IMR-90 (cell line): ENCODE measurements at regions not wholly inside any gene's neighbourhood (a gene's known extent, or its start where the extent isn't known, plus 50 kb on each side); places are given as distances from the start of the nearest gene placed in this dataset.
A peak's percentile ranks its signal among the peaks of the same experiment; 100 is the strongest.

ENCODE experiments used
- ATAC-seq: fragments of 200-7000 bp; cut with Tn5 transposase; 2 replicates; pipeline ENCODE4 v1.9.1; 2020; ENCODE audit warnings: low read depth, mild to moderate bottlenecking, moderate library complexity
- BruUV-seq: library from RNA; stranded (reverse); fragments of 400-500 nt; replicated peaks from 2 replicates; lab custom pipeline; 2021; lab: Mats Ljungman, UMichigan
- CTCF ChIA-PET: fragments of 300-600 bp; formaldehyde crosslinking; extraction: SDS; loops from one replicate; lab custom pipeline; 2021; ENCODE audit warnings: antibody characterized with exemption; lab: Yijun Ruan, JAX
- POLR2A ChIA-PET: fragments of 300-600 bp; sonication (Branson Sonifier 250); formaldehyde crosslinking; loops from one replicate; lab custom pipeline; 2022; ENCODE audit warnings: antibody characterized with exemption; ENCODE audit not compliant: unreplicated experiment; lab: Charles Lee
- DNase-seq: peaks from one replicate; pipeline ENCODE4 v3.0.0; 2013
- H2AFZ ChIP-seq: replicated peaks from 2 replicates; pipeline ENCODE3; 2013; ENCODE audit warnings: low read length, mild to moderate bottlenecking; ENCODE audit not compliant: poor library complexity
- H2AK5ac ChIP-seq: 2 replicates; pipeline ENCODE4 v1.6.1; 2013; ENCODE audit warnings: low read depth, low read length, inconsistent platforms
- H2AK9ac ChIP-seq: replicated peaks from 2 replicates; pipeline ENCODE3; 2013; ENCODE audit warnings: mild to moderate bottlenecking, low read depth, low read length, moderate library complexity; ENCODE audit not compliant: poor library complexity
- H2BK120ac ChIP-seq: 2 replicates; pipeline ENCODE4 v1.6.1; 2013; ENCODE audit warnings: low read depth, low read length, inconsistent platforms
- H2BK15ac ChIP-seq: 3 replicates; pipeline ENCODE4 v1.6.1; 2013; ENCODE audit warnings: low read depth, low read length, inconsistent platforms
- H2BK20ac ChIP-seq: 2 replicates; pipeline ENCODE4 v1.6.1; 2013; ENCODE audit warnings: low read depth, mild to moderate bottlenecking, inconsistent platforms, low read length, moderate library complexity
- H2BK5ac ChIP-seq: 2 replicates; pipeline ENCODE4 v1.6.1; 2013; ENCODE audit warnings: mild to moderate bottlenecking, low read depth, low read length, inconsistent platforms; ENCODE audit not compliant: poor library complexity, severe bottlenecking
- H3K14ac ChIP-seq: replicated peaks from 2 replicates; pipeline ENCODE4 v1.6.1; 2013; ENCODE audit warnings: low read depth, low read length, inconsistent platforms
- H3K18ac ChIP-seq: 2 replicates; pipeline ENCODE4 v1.6.1; 2013; ENCODE audit warnings: low read depth, low read length, control low read depth
- H3K23ac ChIP-seq: 2 replicates; pipeline ENCODE4 v1.6.1; 2013; ENCODE audit warnings: low read depth, low read length, inconsistent platforms
- H3K27ac ChIP-seq: 2 replicates; pipeline ENCODE4 v1.5.1; 2013; ENCODE audit warnings: mild to moderate bottlenecking, control low read depth, low read length; ENCODE audit not compliant: insufficient read depth
- H3K27me3 ChIP-seq: 2 replicates; pipeline ENCODE4 v1.6.1; 2013; ENCODE audit warnings: low read length; ENCODE audit not compliant: control insufficient read depth, insufficient read depth
- H3K36me3 ChIP-seq: 2 replicates; pipeline ENCODE4 v1.6.1; 2013; ENCODE audit warnings: low read length, mixed read lengths; ENCODE audit not compliant: control insufficient read depth, insufficient read depth
- H3K4ac ChIP-seq: 2 replicates; pipeline ENCODE4 v1.6.1; 2013; ENCODE audit warnings: low read depth, low read length, inconsistent platforms
- H3K4me1 ChIP-seq: 2 replicates; pipeline ENCODE4 v1.6.1; 2013; ENCODE audit warnings: low read length, mixed read lengths; ENCODE audit not compliant: control insufficient read depth, insufficient read depth
- H3K4me2 ChIP-seq: 2 replicates; pipeline ENCODE4 v1.6.1; 2013; ENCODE audit warnings: low read depth, mild to moderate bottlenecking, control low read depth, low read length, moderate library complexity
- H3K4me3 ChIP-seq: 2 replicates; pipeline ENCODE4 v1.5.1; 2013; ENCODE audit warnings: low read depth, mild to moderate bottlenecking, control low read depth, low read length, moderate library complexity; ENCODE audit not compliant: insufficient read depth
- H3K56ac ChIP-seq: 2 replicates; pipeline ENCODE4 v1.6.1; 2013; ENCODE audit warnings: low read length, inconsistent platforms; ENCODE audit not compliant: insufficient read depth; ENCODE audit errors: extremely low read depth
- H3K79me1 ChIP-seq, 2 experiments: 2 replicates each; pipeline ENCODE4 v1.6.1; 2013; ENCODE audit warnings: low read length in 2 of 2, inconsistent platforms in 1 of 2, low read depth in 1 of 2
- H3K9ac ChIP-seq: 2 replicates; pipeline ENCODE4 v1.6.1; 2013; ENCODE audit warnings: low read depth, low read length, control low read depth
- H3K9me1 ChIP-seq: 2 replicates; pipeline ENCODE4 v1.6.1; 2013; ENCODE audit warnings: low read length, inconsistent platforms; ENCODE audit not compliant: insufficient read depth
- H3K9me3 ChIP-seq: 2 replicates; pipeline ENCODE4 v1.6.1; 2013; ENCODE audit warnings: low read length; ENCODE audit not compliant: control insufficient read depth, insufficient read depth
- H4K20me1 ChIP-seq: 2 replicates; pipeline ENCODE4 v1.6.1; 2013; ENCODE audit warnings: low read length, inconsistent platforms; ENCODE audit not compliant: insufficient read depth
- H4K5ac ChIP-seq: 2 replicates; pipeline ENCODE4 v1.6.1; 2013; ENCODE audit warnings: mild to moderate bottlenecking, low read depth, low read length, control low read depth
- H4K8ac ChIP-seq, 2 experiments: 2 replicates each; pipeline ENCODE4 v1.6.1; 2013; ENCODE audit warnings: low read depth in 2 of 2, low read length in 2 of 2, control low read depth in 1 of 2, inconsistent platforms in 1 of 2
- H4K91ac ChIP-seq: 2 replicates; pipeline ENCODE4 v1.6.1; 2013; ENCODE audit warnings: low read depth, low read length, inconsistent platforms; ENCODE audit not compliant: insufficient read depth
- BHLHE40 ChIP-seq: fragments of 150-350 bp; IDR thresholded peaks from 2 replicates; pipeline ENCODE4 v1.6.1; 2016; ENCODE audit warnings: mild to moderate bottlenecking, low read depth, low read length
- CEBPB ChIP-seq: IDR thresholded peaks from 2 replicates; pipeline ENCODE4 v1.6.1; 2012; ENCODE audit warnings: low read depth, low read length, improper control_type of control experiment
- ELK1 ChIP-seq: fragments of 150-350 bp; IDR thresholded peaks from 2 replicates; pipeline ENCODE4 v1.6.1; 2016; ENCODE audit warnings: low read depth, mild to moderate bottlenecking, low read length, moderate library complexity, borderline replicate concordance
- FOS ChIP-seq: fragments of 150-350 bp; IDR thresholded peaks from 2 replicates; pipeline ENCODE4 v1.6.1; 2016; ENCODE audit warnings: low read depth, low read length
- MAFK ChIP-seq: IDR thresholded peaks from 2 replicates; pipeline ENCODE4 v1.6.1; 2012; ENCODE audit warnings: low read depth, low read length, improper control_type of control experiment
- MAZ ChIP-seq: IDR thresholded peaks from 2 replicates; pipeline ENCODE4 v1.6.1; 2012; ENCODE audit warnings: low read depth, mild to moderate bottlenecking, low read length, improper control_type of control experiment, moderate library complexity, borderline replicate concordance
- MXI1 ChIP-seq: IDR thresholded peaks from 2 replicates; pipeline ENCODE4 v1.6.1; 2012; ENCODE audit warnings: low read depth, mild to moderate bottlenecking, low read length, moderate library complexity, borderline replicate concordance
- RCOR1 ChIP-seq: IDR thresholded peaks from 2 replicates; pipeline ENCODE4 v1.6.1; 2012; ENCODE audit warnings: mild to moderate bottlenecking, low read length, improper control_type of control experiment; ENCODE audit not compliant: insufficient replicate concordance
- RFX5 ChIP-seq: IDR thresholded peaks from 2 replicates; pipeline ENCODE4 v1.8.0; 2012; ENCODE audit warnings: low read depth, mild to moderate bottlenecking, low read length, moderate library complexity
- WGBS, 2 experiments: methylation state at CpG; one replicate each; pipeline versions ENCODE4 v1.1.5 to v1.1.7; 2013; ENCODE audit warnings: missing lambda C conversion rate in 2 of 2; ENCODE audit not compliant: insufficient read length in 1 of 2; ENCODE audit errors: extremely low coverage in 2 of 2; 5-methylcytosine and 5-hydroxymethylcytosine counted together
- dilution Hi-C: fragments of 300-500 bp; cut with HindIII; formaldehyde crosslinking; loops from one replicate; pipeline ENCODE4 v1.14.3; 2018; ENCODE audit warnings: low sequenced_read_pairs; ENCODE audit not compliant: unreplicated experiment
- in situ Hi-C: fragments of 300-500 bp; cut with MboI; formaldehyde crosslinking; loops from 3 replicates; pipeline ENCODE4 v1.14.3; 2019; ENCODE audit warnings: low sequenced_read_pairs, inconsistent platforms, mixed read lengths
- intact Hi-C: fragments of 100-400 bp; cut with micrococcal nuclease; formaldehyde crosslinking; loops from 2 replicates; pipeline ENCODE4 v1.10.0; 2022
- TF ChIP-seq, protein P1 (sequence below): fragments of 150-350 bp; IDR thresholded peaks from 2 replicates; pipeline ENCODE4 v1.6.1; 2017; ENCODE audit warnings: mild to moderate bottlenecking, antibody characterized with exemption, low read length, low read depth

- Histone ChIP-seq H3K9me1 (peaks cover 26% of the 10 kb centered on the region), H2BK120ac (peak overlapping the region; percentile 80), H3K4ac (peak overlapping the region; percentile 81), H2AK9ac (no peak overlapping the region), H3K14ac (peak overlapping the region; percentile 42; the same call in 1 of the 2 replicates), H4K8ac (peak overlapping the region in 1 of 2 experiments; percentile 47; a peak in 2 of 4 replicates), H2AFZ (peak overlapping the region; percentile 69), H3K18ac (peak overlapping the region; percentile 44; the same call in 1 of the 2 replicates), H3K9me3 (no peaks in the 10 kb centered on the region), H3K4me2 (no peak overlapping the region), H2BK20ac (peak overlapping the region; percentile 89), H3K9ac (no peak overlapping the region), H2AK5ac (peak overlapping the region; percentile 78; the same call in 1 of the 2 replicates), H4K20me1 (no peaks in the 10 kb centered on the region), H3K4me3 (no peak overlapping the region), H2BK15ac (peak overlapping the region; percentile 93), H2BK5ac (peak overlapping the region; percentile 53), H3K79me1 (0 out of 4 replicates have a peak, but pooled peaks cover 0 to 9% of the 10 kb centered on the region in 2 experiments), H4K5ac (0 out of 2 replicates have a peak overlapping the region, but pooled peaks have one; percentile 60), H3K27me3 (no peaks in the 10 kb centered on the region), H3K36me3 (no peaks in the 10 kb centered on the region), H3K23ac (no peak overlapping the region), H3K4me1 (peaks cover 28% of the 10 kb centered on the region), H3K56ac (no peak overlapping the region), H3K27ac (no peak overlapping the region), H4K91ac (peak overlapping the region; percentile 66; the same call in 1 of the 2 replicates)
- no TSS peak for BruUV-seq
- no peak for ATAC-seq
- TF ChIP-seq, protein P1, sequence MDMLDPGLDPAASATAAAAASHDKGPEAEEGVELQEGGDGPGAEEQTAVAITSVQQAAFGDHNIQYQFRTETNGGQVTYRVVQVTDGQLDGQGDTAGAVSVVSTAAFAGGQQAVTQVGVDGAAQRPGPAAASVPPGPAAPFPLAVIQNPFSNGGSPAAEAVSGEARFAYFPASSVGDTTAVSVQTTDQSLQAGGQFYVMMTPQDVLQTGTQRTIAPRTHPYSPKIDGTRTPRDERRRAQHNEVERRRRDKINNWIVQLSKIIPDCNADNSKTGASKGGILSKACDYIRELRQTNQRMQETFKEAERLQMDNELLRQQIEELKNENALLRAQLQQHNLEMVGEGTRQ: no peak
- TF ChIP-seq MAZ (no peak), MXI1 (no peak), CEBPB (no peak), BHLHE40 (no peak), RCOR1 (no peak), MAFK (no peak), FOS (no peak), ELK1 (no peak), RFX5 (no peak)
- intact Hi-C loops: loop anchor here (5.0 kb wide), 1 partner anchor 92 kb away; no protein-coding TSS in a partner anchor
- WGBS, 2 experiments: no CpG with 5 or more reads among the region's 6 CpGs
- CTCF ChIA-PET: no interaction called here
- POLR2A ChIA-PET: interaction anchor here (0.7 kb wide), 1 partner anchor 1051 kb away, joined by 6 read pairs; no protein-coding TSS in a partner anchor
- dilution Hi-C loops: no loop called here
- peak; percentile 43 for DNase-seq
- in situ Hi-C loops: no loop called here
These were observed 228.9 kb upstream of the IRS2 start for GRCh38 chr13:110015253-110015652.
